ENCODE measurements at regions not wholly inside any gene's neighbourhood (a gene's known extent, or its start where the extent isn't known, plus 50 kb on each side); places are given as distances from the start of the nearest gene placed in this dataset.

DNA sequence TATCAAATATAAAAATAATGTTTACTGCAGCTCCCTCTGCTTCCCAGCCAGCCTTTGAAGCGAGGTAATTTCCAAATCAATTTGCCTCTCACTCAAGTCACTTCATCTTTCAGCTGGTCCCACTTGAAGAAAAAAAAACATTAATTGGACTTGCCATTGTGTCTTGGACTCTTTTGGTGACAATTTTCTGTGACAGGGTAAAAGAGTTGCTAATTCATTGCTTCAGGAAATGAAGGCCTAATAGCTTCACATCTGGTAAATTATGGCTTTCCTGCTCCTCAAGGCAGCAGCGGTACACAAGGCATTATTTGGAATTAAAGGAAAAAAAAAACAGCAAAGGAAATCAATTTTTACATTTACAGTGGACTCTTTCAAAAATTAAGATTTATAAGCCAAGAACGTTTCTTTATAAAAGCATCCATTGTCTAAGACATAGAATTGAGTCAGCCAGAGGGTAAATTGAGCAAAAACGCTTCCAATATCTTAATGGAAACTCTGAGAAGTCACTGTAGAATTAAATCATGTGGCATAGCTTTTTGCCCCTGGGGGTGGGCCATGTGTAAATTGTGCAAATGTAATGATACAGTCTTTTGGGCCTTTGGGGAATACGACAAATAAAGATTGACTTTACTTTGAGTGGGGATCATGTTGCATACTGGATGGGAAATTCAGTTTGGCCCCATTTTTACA lies 102.5 kb downstream of the LYPLAL1 start:
- intact Hi-C loops (cut with DNase I) = no loop called here
- Histone ChIP-seq H3K4me3 (no peak overlapping the region), H3K27me3 (no peaks in the 10 kb centered on the region), H3K4me1 (no peaks in the 10 kb centered on the region), H3K27ac (no peak overlapping the region), H3K9me3 (no peaks in the 10 kb centered on the region), H3K36me3 (no peaks in the 10 kb centered on the region)
- no peak for ATAC-seq
- 75% methylated on average over 5 of the region's 5 CpGs for WGBS (ENCODE audit: insufficient coverage, low coverage, low lambda C conversion rate, missing lambda C conversion rate)
- TF ChIP-seq POLR2A (IDR thresholded peaks at IDR 0.05) = no peak
- TF ChIP-seq, protein P1, sequence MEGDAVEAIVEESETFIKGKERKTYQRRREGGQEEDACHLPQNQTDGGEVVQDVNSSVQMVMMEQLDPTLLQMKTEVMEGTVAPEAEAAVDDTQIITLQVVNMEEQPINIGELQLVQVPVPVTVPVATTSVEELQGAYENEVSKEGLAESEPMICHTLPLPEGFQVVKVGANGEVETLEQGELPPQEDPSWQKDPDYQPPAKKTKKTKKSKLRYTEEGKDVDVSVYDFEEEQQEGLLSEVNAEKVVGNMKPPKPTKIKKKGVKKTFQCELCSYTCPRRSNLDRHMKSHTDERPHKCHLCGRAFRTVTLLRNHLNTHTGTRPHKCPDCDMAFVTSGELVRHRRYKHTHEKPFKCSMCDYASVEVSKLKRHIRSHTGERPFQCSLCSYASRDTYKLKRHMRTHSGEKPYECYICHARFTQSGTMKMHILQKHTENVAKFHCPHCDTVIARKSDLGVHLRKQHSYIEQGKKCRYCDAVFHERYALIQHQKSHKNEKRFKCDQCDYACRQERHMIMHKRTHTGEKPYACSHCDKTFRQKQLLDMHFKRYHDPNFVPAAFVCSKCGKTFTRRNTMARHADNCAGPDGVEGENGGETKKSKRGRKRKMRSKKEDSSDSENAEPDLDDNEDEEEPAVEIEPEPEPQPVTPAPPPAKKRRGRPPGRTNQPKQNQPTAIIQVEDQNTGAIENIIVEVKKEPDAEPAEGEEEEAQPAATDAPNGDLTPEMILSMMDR (IDR thresholded peaks at IDR 0.05) = no peak
- no peak for DNase-seq

DNA sequence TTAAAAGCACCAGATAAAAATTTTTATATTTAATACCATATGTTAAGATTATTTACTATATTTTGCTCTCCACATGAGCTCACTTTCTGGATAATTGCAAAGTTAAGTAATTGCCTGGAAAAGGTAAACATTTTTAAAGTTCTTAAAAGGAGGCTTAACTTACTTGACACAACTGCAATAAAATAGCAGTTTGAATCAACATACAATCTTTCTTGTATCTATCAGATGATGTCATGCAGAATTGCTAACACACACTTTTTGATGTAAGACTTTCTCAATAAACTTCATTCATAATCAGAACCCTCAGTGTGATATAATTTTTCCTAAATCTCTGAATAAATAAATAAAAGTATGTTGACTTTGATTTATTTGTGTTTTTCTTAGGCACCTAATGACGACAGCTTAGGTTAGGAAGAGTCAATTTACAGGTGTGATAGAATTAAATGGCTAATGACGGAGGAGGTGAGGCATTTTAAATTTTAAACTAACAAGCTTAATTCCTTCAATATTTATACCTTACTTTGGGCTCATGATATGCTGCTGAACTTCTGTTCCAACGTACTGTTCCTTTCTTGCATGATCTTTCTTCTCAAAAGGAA lies 99.5 kb downstream of the LYPLAL1 start:
- WGBS (ENCODE audit: insufficient coverage, low coverage, low lambda C conversion rate, missing lambda C conversion rate) = 94% methylated on average over 3 of the region's 3 CpGs
- ATAC-seq (no peak), DNase-seq (no peak)
- Histone ChIP-seq H3K27me3 (no peaks in the 10 kb centered on the region), H3K4me3 (no peak overlapping the region), H3K9me3 (no peaks in the 10 kb centered on the region), H3K4me1 (no peaks in the 10 kb centered on the region), H3K27ac (no peak overlapping the region), H3K36me3 (no peaks in the 10 kb centered on the region)
- intact Hi-C loops (cut with DNase I) = no loop called here
- no peak for TF ChIP-seq POLR2A (IDR thresholded peaks at IDR 0.05)
- TF ChIP-seq, protein P1 (IDR thresholded peaks at IDR 0.05) = no peak

DNA sequence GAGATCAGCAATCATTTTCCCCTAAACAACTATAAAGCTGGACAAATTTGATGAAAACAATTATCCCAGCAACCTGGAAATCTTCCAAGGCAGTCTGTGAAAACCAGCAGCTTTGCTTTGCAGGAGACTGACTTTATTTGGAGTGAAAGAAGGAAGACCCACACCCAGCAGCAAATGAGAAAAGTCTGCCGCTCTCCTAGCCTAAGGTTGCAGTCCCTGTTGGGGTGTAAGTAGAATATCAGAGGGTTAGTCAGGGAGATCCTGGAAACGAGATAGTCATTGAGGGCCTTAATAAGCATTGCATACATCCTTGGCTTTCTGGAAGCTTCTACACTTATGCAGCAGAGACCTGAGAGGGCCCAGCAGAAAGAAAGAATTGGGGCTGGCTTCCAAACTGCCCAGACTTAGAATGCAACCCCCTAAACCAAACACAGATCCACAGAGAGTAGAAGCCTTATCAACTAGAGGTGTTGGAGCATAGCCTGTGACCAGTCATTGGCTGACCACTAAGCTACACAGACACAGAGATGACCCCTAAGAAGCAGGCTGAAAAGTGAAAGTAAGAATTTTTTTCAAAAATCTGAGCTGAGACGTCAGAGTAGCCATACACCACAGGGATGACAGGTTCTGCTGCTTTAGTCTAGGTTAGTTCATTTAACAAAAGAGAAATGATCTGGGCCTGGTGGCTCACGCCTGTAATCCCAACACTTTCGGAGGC lies 98.3 kb downstream of the LYPLAL1 start:
- 90% methylated on average over 3 of the region's 5 CpGs for WGBS (ENCODE audit: insufficient coverage, low coverage, low lambda C conversion rate, missing lambda C conversion rate)
- Histone ChIP-seq H3K9me3 (no peaks in the 10 kb centered on the region), H3K27me3 (no peaks in the 10 kb centered on the region), H3K36me3 (no peaks in the 10 kb centered on the region), H3K27ac (peak overlapping the region in 1 of 3 donors; percentile 6), H3K4me3 (no peak overlapping the region), H3K4me1 (no peaks in the 10 kb centered on the region)
- intact Hi-C loops (cut with DNase I) = no loop called here
- peak in 2 of 4 donors; percentile 12 to 27 for ATAC-seq
- TF ChIP-seq POLR2A (IDR thresholded peaks at IDR 0.05) = no peak
- TF ChIP-seq, protein P1 (IDR thresholded peaks at IDR 0.05) = no peak
- no peak for DNase-seq

DNA sequence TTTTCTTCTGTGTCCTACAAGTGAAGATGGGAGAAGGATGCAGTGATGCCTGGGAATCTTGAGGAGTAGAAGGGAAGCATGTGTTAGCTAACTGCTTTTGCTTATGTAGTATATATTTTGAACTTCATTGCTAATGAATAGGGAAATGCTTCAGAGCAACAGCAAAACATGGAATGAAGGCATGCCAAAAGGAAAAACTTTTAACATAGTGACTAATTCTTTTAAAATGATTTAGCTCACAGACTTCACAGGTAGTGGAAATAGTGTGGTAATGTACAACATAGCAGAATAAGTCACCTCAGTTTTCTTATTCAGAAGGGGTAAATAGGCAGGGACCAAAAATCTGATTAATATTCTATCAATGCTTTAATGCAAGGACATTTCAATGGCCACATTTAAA lies 95.5 kb downstream of the LYPLAL1 start:
- TF ChIP-seq POLR2A (IDR thresholded peaks at IDR 0.05) = no peak
- TF ChIP-seq, protein P1 (IDR thresholded peaks at IDR 0.05) = no peak
- Histone ChIP-seq H3K4me3 (no peak overlapping the region), H3K27me3 (no peaks in the 10 kb centered on the region), H3K36me3 (no peaks in the 10 kb centered on the region), H3K4me1 (no peaks in the 10 kb centered on the region), H3K9me3 (no peaks in the 10 kb centered on the region), H3K27ac (no peak overlapping the region)
- ATAC-seq (no peak), DNase-seq (no peak)
- intact Hi-C loops (cut with DNase I) = no loop called here
